ENCODE measurements at regions not wholly inside any gene's neighbourhood (a gene's known extent, or its start where the extent isn't known, plus 50 kb on each side); places are given as distances from the start of the nearest gene placed in this dataset.
"Not testable (repeated sequence)": the region's sequence is repeated elsewhere in the genome, so short reads cannot be mapped to it uniquely, and the experiment has no call there.

GRCh38 chr5:17896605-17897004 lies 262.3 kb downstream of the TAF11L14 start:
- DNase-seq: no peak

GRCh38 chr5:17897776-17898175 lies 263.5 kb downstream of the TAF11L14 start:
- no peak for DNase-seq

GRCh38 chr5:17898766-17899165 lies 264.5 kb downstream of the TAF11L14 start:
- DNase-seq: no peak

GRCh38 chr5:17907094-17907493 lies 272.8 kb downstream of the TAF11L14 start:
- no peak for DNase-seq

- DNase-seq: no peak
Observed at GRCh38 chr5:17910318-17910717, 276.1 kb downstream of the TAF11L14 start.

GRCh38 chr5:17912794-17913193 lies 278.5 kb downstream of the TAF11L14 start:
- DNase-seq: no peak

- DNase-seq: no peak
Observed at GRCh38 chr5:17916446-17916845, 282.2 kb downstream of the TAF11L14 start.

- no peak for DNase-seq
Observed at GRCh38 chr5:17917465-17917864, 283.2 kb downstream of the TAF11L14 start.

GRCh38 chr5:17918373-17919104 lies 284.3 kb downstream of the TAF11L14 start:
- no peak for DNase-seq

- DNase-seq: no peak
Observed at GRCh38 chr5:17925276-17925675, 291.0 kb downstream of the TAF11L14 start.

GRCh38 chr5:17928581-17928981 lies 294.3 kb downstream of the TAF11L14 start:
- no peak for DNase-seq

GRCh38 chr5:17929171-17929570 lies 294.9 kb downstream of the TAF11L14 start:
- DNase-seq: no peak

GRCh38 chr5:17930346-17930745 lies 296.1 kb downstream of the TAF11L14 start:
- no peak for DNase-seq

- no peak for DNase-seq
Observed at GRCh38 chr5:17944046-17944445, 309.8 kb downstream of the TAF11L14 start.

- no peak for DNase-seq
Observed at GRCh38 chr5:17947029-17947428, 312.8 kb downstream of the TAF11L14 start.

GRCh38 chr5:17951392-17952169 lies 317.3 kb downstream of the TAF11L14 start:
- peak; percentile 61 for DNase-seq

GRCh38 chr5:17952231-17952630 lies 318.0 kb downstream of the TAF11L14 start:
- DNase-seq: no peak

- no peak for DNase-seq
Observed at GRCh38 chr5:17964067-17964466, 329.8 kb downstream of the TAF11L14 start.

GRCh38 chr5:17966640-17967402 lies 332.6 kb downstream of the TAF11L14 start:
- DNase-seq: no peak

- DNase-seq: no peak
Observed at GRCh38 chr5:17976404-17976803, 342.1 kb downstream of the TAF11L14 start.

- DNase-seq: no peak
Observed at GRCh38 chr5:17978954-17979353, 344.7 kb downstream of the TAF11L14 start.

- not testable (repeated sequence) for DNase-seq
Observed at GRCh38 chr5:17982626-17983025, 348.4 kb downstream of the TAF11L14 start.

- no peak for DNase-seq
Observed at GRCh38 chr5:17989036-17989435, 354.8 kb downstream of the TAF11L14 start.
